ENCODE measurements at regions not wholly inside any gene's neighbourhood (a gene's known extent, or its start where the extent isn't known, plus 50 kb on each side); places are given as distances from the start of the nearest gene placed in this dataset.

GRCh38 chr10:61549861-61550260 is 96.7 kb upstream of the TMEM26 start:
- Mint-ChIP-seq H3K36me3 (no peaks in the 10 kb centered on the region), H3K9me3 (peaks cover 0 to 12% (median 0%) of the 10 kb centered on the region in 11 donors), H3K27ac (no peak overlapping the region), H3K27me3 (peaks cover 0 to 18% (median 6%) of the 10 kb centered on the region in 5 donors), H3K4me3 (no peak overlapping the region), H3K4me1 (no peaks in the 10 kb centered on the region)
- Histone ChIP-seq H3K4me1 (ENCODE audit: control insufficient read depth in 2 of 2, insufficient read depth in 2 of 2, low read length in 2 of 2) (no peaks in the 10 kb centered on the region), H3K27me3 (ENCODE audit: control insufficient read depth in 2 of 2, insufficient read depth in 2 of 2, low read length in 2 of 2) (no peaks in the 10 kb centered on the region), H3K36me3 (ENCODE audit: control insufficient read depth in 2 of 3, insufficient read depth in 3 of 3, low read length in 3 of 3) (no peaks in the 10 kb centered on the region), H3K9me3 (ENCODE audit: control insufficient read depth in 2 of 3, low read length in 3 of 3) (no peaks in the 10 kb centered on the region), H3K27ac (ENCODE audit: low read depth, low read length) (no peak overlapping the region), H3K4me3 (ENCODE audit: low read length) (no peak overlapping the region)
- CTCF ChIA-PET: no interaction called here
- DNase-seq: no peak
- POLR2A ChIA-PET: no interaction called here
- ATAC-seq: no peak
- intact Hi-C loops (cut with micrococcal nuclease): no loop called here

GRCh38 chr10:61548364-61548763 is 95.2 kb upstream of the TMEM26 start:
- H3K4me1 Mint-ChIP-seq: no peaks in the 10 kb centered on the region
- H3K27me3 ChIP-seq (ENCODE audit: control insufficient read depth in 2 of 2, insufficient read depth in 2 of 2, low read length in 2 of 2): no peaks in the 10 kb centered on the region
- ChIA-PET POLR2A (no interaction called here), CTCF (no interaction called here)
- peaks cover 0 to 20% (median 10%) of the 10 kb centered on the region in 5 donors for H3K27me3 Mint-ChIP-seq
- H3K36me3 Mint-ChIP-seq: no peaks in the 10 kb centered on the region
- no peak for ATAC-seq
- H3K27ac ChIP-seq (ENCODE audit: low read depth, low read length): no peak overlapping the region
- H3K9me3 ChIP-seq (ENCODE audit: control insufficient read depth in 2 of 3, low read length in 3 of 3): no peaks in the 10 kb centered on the region
- intact Hi-C loops (cut with micrococcal nuclease): no loop called here
- no peak overlapping the region for H3K4me3 Mint-ChIP-seq
- no peak for DNase-seq
- no peaks in the 10 kb centered on the region for H3K36me3 ChIP-seq (ENCODE audit: control insufficient read depth in 2 of 3, insufficient read depth in 3 of 3, low read length in 3 of 3)
- peaks cover 0 to 18% (median 0%) of the 10 kb centered on the region in 11 donors for H3K9me3 Mint-ChIP-seq
- no peak overlapping the region for H3K27ac Mint-ChIP-seq
- no peak overlapping the region for H3K4me3 ChIP-seq (ENCODE audit: low read length)
- H3K4me1 ChIP-seq (ENCODE audit: control insufficient read depth in 2 of 2, insufficient read depth in 2 of 2, low read length in 2 of 2): no peaks in the 10 kb centered on the region

- ChIA-PET POLR2A (no interaction called here), CTCF (no interaction called here)
- H3K27me3 ChIP-seq (ENCODE audit: control insufficient read depth in 2 of 2, insufficient read depth in 2 of 2, low read length in 2 of 2): no peaks in the 10 kb centered on the region
- Mint-ChIP-seq H3K27me3 (peaks cover 0 to 22% (median 10%) of the 10 kb centered on the region in 5 donors), H3K27ac (no peak overlapping the region), H3K36me3 (no peaks in the 10 kb centered on the region), H3K4me3 (no peak overlapping the region), H3K9me3 (peaks cover 0 to 10% (median 0%) of the 10 kb centered on the region in 11 donors), H3K4me1 (peaks cover 0 to 1% (median 0%) of the 10 kb centered on the region in 7 donors)
- H3K9me3 ChIP-seq (ENCODE audit: control insufficient read depth in 2 of 3, low read length in 3 of 3): no peaks in the 10 kb centered on the region
- H3K4me3 ChIP-seq (ENCODE audit: low read length): no peak overlapping the region
- DNase-seq (no peak), ATAC-seq (no peak)
- no peaks in the 10 kb centered on the region for H3K4me1 ChIP-seq (ENCODE audit: control insufficient read depth in 2 of 2, insufficient read depth in 2 of 2, low read length in 2 of 2)
- H3K27ac ChIP-seq (ENCODE audit: low read depth, low read length): no peak overlapping the region
- no peaks in the 10 kb centered on the region for H3K36me3 ChIP-seq (ENCODE audit: control insufficient read depth in 2 of 3, insufficient read depth in 3 of 3, low read length in 3 of 3)
- intact Hi-C loops (cut with micrococcal nuclease): no loop called here
Observed at GRCh38 chr10:61547297-61547696, 94.1 kb upstream of the TMEM26 start.

GRCh38 chr10:61545170-61545569 is 92.0 kb upstream of the TMEM26 start:
- Mint-ChIP-seq H3K36me3 (no peaks in the 10 kb centered on the region), H3K9me3 (peaks cover 0 to 10% (median 0%) of the 10 kb centered on the region in 11 donors), H3K27ac (no peak overlapping the region), H3K4me1 (peaks cover 0 to 1% (median 0%) of the 10 kb centered on the region in 7 donors), H3K4me3 (no peak overlapping the region), H3K27me3 (peaks cover 0 to 20% (median 12%) of the 10 kb centered on the region in 5 donors)
- Histone ChIP-seq H3K9me3 (ENCODE audit: control insufficient read depth in 2 of 3, low read length in 3 of 3) (no peaks in the 10 kb centered on the region), H3K4me3 (ENCODE audit: low read length) (no peak overlapping the region), H3K4me1 (ENCODE audit: control insufficient read depth in 2 of 2, insufficient read depth in 2 of 2, low read length in 2 of 2) (no peaks in the 10 kb centered on the region), H3K27ac (ENCODE audit: low read depth, low read length) (no peak overlapping the region), H3K36me3 (ENCODE audit: control insufficient read depth in 2 of 3, insufficient read depth in 3 of 3, low read length in 3 of 3) (no peaks in the 10 kb centered on the region), H3K27me3 (ENCODE audit: control insufficient read depth in 2 of 2, insufficient read depth in 2 of 2, low read length in 2 of 2) (no peaks in the 10 kb centered on the region)
- POLR2A ChIA-PET: no interaction called here
- CTCF ChIA-PET: no interaction called here
- DNase-seq (no peak), ATAC-seq (no peak)
- intact Hi-C loops (cut with micrococcal nuclease): no loop called here

GRCh38 chr10:61543831-61544230 is 90.7 kb upstream of the TMEM26 start:
- Histone ChIP-seq H3K36me3 (ENCODE audit: control insufficient read depth in 2 of 3, insufficient read depth in 3 of 3, low read length in 3 of 3) (no peaks in the 10 kb centered on the region), H3K4me1 (ENCODE audit: control insufficient read depth in 2 of 2, insufficient read depth in 2 of 2, low read length in 2 of 2) (no peaks in the 10 kb centered on the region), H3K27me3 (ENCODE audit: control insufficient read depth in 2 of 2, insufficient read depth in 2 of 2, low read length in 2 of 2) (no peaks in the 10 kb centered on the region), H3K27ac (ENCODE audit: low read depth, low read length) (no peak overlapping the region), H3K9me3 (ENCODE audit: control insufficient read depth in 2 of 3, low read length in 3 of 3) (no peaks in the 10 kb centered on the region), H3K4me3 (ENCODE audit: low read length) (no peak overlapping the region)
- peaks cover 0 to 18% (median 12%) of the 10 kb centered on the region in 5 donors for H3K27me3 Mint-ChIP-seq
- CTCF ChIA-PET: no interaction called here
- H3K4me3 Mint-ChIP-seq: no peak overlapping the region
- H3K27ac Mint-ChIP-seq: no peak overlapping the region
- intact Hi-C loops (cut with micrococcal nuclease): no loop called here
- H3K9me3 Mint-ChIP-seq: peaks cover 0 to 10% (median 0%) of the 10 kb centered on the region in 11 donors
- peaks cover 0 to 1% (median 0%) of the 10 kb centered on the region in 7 donors for H3K4me1 Mint-ChIP-seq
- POLR2A ChIA-PET: no interaction called here
- ATAC-seq (no peak), DNase-seq (no peak)
- no peaks in the 10 kb centered on the region for H3K36me3 Mint-ChIP-seq

GRCh38 chr10:61542596-61542995 is 89.4 kb upstream of the TMEM26 start:
- H3K4me3 ChIP-seq (ENCODE audit: low read length): no peak overlapping the region
- H3K4me1 ChIP-seq (ENCODE audit: control insufficient read depth in 2 of 2, insufficient read depth in 2 of 2, low read length in 2 of 2): no peaks in the 10 kb centered on the region
- no peaks in the 10 kb centered on the region for H3K36me3 ChIP-seq (ENCODE audit: control insufficient read depth in 2 of 3, insufficient read depth in 3 of 3, low read length in 3 of 3)
- Mint-ChIP-seq H3K4me3 (no peak overlapping the region), H3K9me3 (peaks cover 0 to 10% (median 0%) of the 10 kb centered on the region in 11 donors), H3K4me1 (peaks cover 0 to 1% (median 0%) of the 10 kb centered on the region in 7 donors), H3K27me3 (peaks cover 0 to 13% (median 10%) of the 10 kb centered on the region in 5 donors), H3K36me3 (no peaks in the 10 kb centered on the region), H3K27ac (no peak overlapping the region)
- no peak for DNase-seq
- H3K9me3 ChIP-seq (ENCODE audit: control insufficient read depth in 2 of 3, low read length in 3 of 3): no peaks in the 10 kb centered on the region
- ATAC-seq: no peak
- intact Hi-C loops (cut with micrococcal nuclease): no loop called here
- no peak overlapping the region for H3K27ac ChIP-seq (ENCODE audit: low read depth, low read length)
- ChIA-PET POLR2A (no interaction called here), CTCF (no interaction called here)
- H3K27me3 ChIP-seq (ENCODE audit: control insufficient read depth in 2 of 2, insufficient read depth in 2 of 2, low read length in 2 of 2): no peaks in the 10 kb centered on the region

GRCh38 chr10:61541960-61542359 is 88.8 kb upstream of the TMEM26 start:
- H3K27me3 Mint-ChIP-seq: peaks cover 0 to 13% (median 9%) of the 10 kb centered on the region in 5 donors
- POLR2A ChIA-PET: no interaction called here
- ATAC-seq (no peak), DNase-seq (no peak)
- Histone ChIP-seq H3K27ac (ENCODE audit: low read depth, low read length) (no peak overlapping the region), H3K36me3 (ENCODE audit: control insufficient read depth in 2 of 3, insufficient read depth in 3 of 3, low read length in 3 of 3) (no peaks in the 10 kb centered on the region), H3K4me3 (ENCODE audit: low read length) (no peak overlapping the region), H3K27me3 (ENCODE audit: control insufficient read depth in 2 of 2, insufficient read depth in 2 of 2, low read length in 2 of 2) (no peaks in the 10 kb centered on the region), H3K4me1 (ENCODE audit: control insufficient read depth in 2 of 2, insufficient read depth in 2 of 2, low read length in 2 of 2) (no peaks in the 10 kb centered on the region), H3K9me3 (ENCODE audit: control insufficient read depth in 2 of 3, low read length in 3 of 3) (no peaks in the 10 kb centered on the region)
- intact Hi-C loops (cut with micrococcal nuclease): no loop called here
- no peaks in the 10 kb centered on the region for H3K36me3 Mint-ChIP-seq
- CTCF ChIA-PET: no interaction called here
- no peak overlapping the region for H3K4me3 Mint-ChIP-seq
- H3K4me1 Mint-ChIP-seq: peaks cover 0 to 1% (median 0%) of the 10 kb centered on the region in 7 donors
- H3K27ac Mint-ChIP-seq: no peak overlapping the region
- peaks cover 0 to 10% (median 0%) of the 10 kb centered on the region in 11 donors for H3K9me3 Mint-ChIP-seq
